ENCODE measurements at regions not wholly inside any gene's neighbourhood (a gene's known extent, or its start where the extent isn't known, plus 50 kb on each side); places are given as distances from the start of the nearest gene placed in this dataset.

- H3K36me3 ChIP-seq, result no peaks in the 10 kb centered on the region
- no peak overlapping the region for H3K4me3 ChIP-seq
- WGBS, 3 donors, result 27 to 55% (median 51%) methylated on average over 2 of the region's 2 CpGs
- no peaks in the 10 kb centered on the region for H3K9me3 ChIP-seq
- TF ChIP-seq, protein P1, sequence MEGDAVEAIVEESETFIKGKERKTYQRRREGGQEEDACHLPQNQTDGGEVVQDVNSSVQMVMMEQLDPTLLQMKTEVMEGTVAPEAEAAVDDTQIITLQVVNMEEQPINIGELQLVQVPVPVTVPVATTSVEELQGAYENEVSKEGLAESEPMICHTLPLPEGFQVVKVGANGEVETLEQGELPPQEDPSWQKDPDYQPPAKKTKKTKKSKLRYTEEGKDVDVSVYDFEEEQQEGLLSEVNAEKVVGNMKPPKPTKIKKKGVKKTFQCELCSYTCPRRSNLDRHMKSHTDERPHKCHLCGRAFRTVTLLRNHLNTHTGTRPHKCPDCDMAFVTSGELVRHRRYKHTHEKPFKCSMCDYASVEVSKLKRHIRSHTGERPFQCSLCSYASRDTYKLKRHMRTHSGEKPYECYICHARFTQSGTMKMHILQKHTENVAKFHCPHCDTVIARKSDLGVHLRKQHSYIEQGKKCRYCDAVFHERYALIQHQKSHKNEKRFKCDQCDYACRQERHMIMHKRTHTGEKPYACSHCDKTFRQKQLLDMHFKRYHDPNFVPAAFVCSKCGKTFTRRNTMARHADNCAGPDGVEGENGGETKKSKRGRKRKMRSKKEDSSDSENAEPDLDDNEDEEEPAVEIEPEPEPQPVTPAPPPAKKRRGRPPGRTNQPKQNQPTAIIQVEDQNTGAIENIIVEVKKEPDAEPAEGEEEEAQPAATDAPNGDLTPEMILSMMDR (IDR thresholded peaks at IDR 0.05), result no peak
- TF ChIP-seq EP300 (IDR thresholded peaks at IDR 0.05) (no peak), POLR2A (IDR thresholded peaks at IDR 0.05) (no peak)
- DNase-seq, result no peak
- H3K27ac ChIP-seq, result no peak overlapping the region
- intact Hi-C loops (cut with DNase I), result no loop called here
- no peaks in the 10 kb centered on the region for H3K4me1 ChIP-seq (ENCODE audit: insufficient read depth)
- H3K27me3 ChIP-seq, result no peaks in the 10 kb centered on the region
Observed at GRCh38 chr3:30222441-30222840, 384.0 kb upstream of the TGFBR2 start.

DNA sequence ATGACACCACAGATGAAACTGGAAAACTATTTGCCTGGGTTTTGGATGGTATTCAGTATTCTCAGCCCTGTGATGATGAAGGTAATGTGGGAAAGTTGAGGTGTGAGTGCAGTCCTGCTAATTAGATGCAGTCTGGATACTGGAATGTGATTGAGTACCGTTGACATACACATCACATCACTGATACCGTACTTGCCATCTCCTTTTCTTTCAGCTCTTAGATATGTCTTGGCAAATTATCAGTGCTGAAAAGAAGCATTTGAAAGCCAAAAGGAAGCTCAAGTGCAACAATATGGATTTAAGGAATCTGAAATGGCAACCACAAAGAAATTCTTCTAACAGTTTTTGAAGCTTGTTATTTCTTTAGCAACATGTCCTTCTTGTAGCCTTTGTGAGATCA lies 381.4 kb upstream of the TGFBR2 start:
- intact Hi-C loops (cut with DNase I), result no loop called here
- Histone ChIP-seq H3K27ac (no peak overlapping the region), H3K4me1 (ENCODE audit: insufficient read depth) (no peaks in the 10 kb centered on the region), H3K9me3 (no peaks in the 10 kb centered on the region), H3K4me3 (no peak overlapping the region), H3K36me3 (no peaks in the 10 kb centered on the region), H3K27me3 (no peaks in the 10 kb centered on the region)
- no peak for DNase-seq
- TF ChIP-seq POLR2A (IDR thresholded peaks at IDR 0.05), result no peak
- TF ChIP-seq, protein P1 (IDR thresholded peaks at IDR 0.05), result no peak
- no peak for TF ChIP-seq EP300 (IDR thresholded peaks at IDR 0.05)
- WGBS, 3 donors, result 84 to 90% (median 86%) methylated on average over 2 of the region's 2 CpGs

GRCh38 chr3:30226601-30227151 lies 379.7 kb upstream of the TGFBR2 start:
- H3K4me1 ChIP-seq (ENCODE audit: insufficient read depth), result no peaks in the 10 kb centered on the region
- H3K36me3 ChIP-seq, result no peaks in the 10 kb centered on the region
- TF ChIP-seq EP300 (IDR thresholded peaks at IDR 0.05) (no peak), POLR2A (IDR thresholded peaks at IDR 0.05) (no peak)
- TF ChIP-seq, protein P1 (IDR thresholded peaks at IDR 0.05), result no peak
- H3K9me3 ChIP-seq, result no peaks in the 10 kb centered on the region
- no peak for DNase-seq
- WGBS, 3 donors, result 84 to 91% (median 87%) methylated on average over 7 of the region's 7 CpGs
- H3K4me3 ChIP-seq, result no peak overlapping the region
- intact Hi-C loops (cut with DNase I), result no loop called here
- no peak overlapping the region for H3K27ac ChIP-seq
- H3K27me3 ChIP-seq, result no peaks in the 10 kb centered on the region

GRCh38 chr3:30227571-30228301 lies 378.7 kb upstream of the TGFBR2 start:
- Histone ChIP-seq H3K27me3 (no peaks in the 10 kb centered on the region), H3K36me3 (no peaks in the 10 kb centered on the region), H3K4me1 (ENCODE audit: insufficient read depth) (no peaks in the 10 kb centered on the region), H3K9me3 (no peaks in the 10 kb centered on the region), H3K27ac (no peak overlapping the region), H3K4me3 (no peak overlapping the region)
- DNase-seq, result no peak
- intact Hi-C loops (cut with DNase I), result no loop called here
- TF ChIP-seq, protein P1 (IDR thresholded peaks at IDR 0.05), result no peak
- TF ChIP-seq EP300 (IDR thresholded peaks at IDR 0.05) (no peak), POLR2A (IDR thresholded peaks at IDR 0.05) (no peak)
- WGBS, 3 donors, result 32 to 46% (median 39%) methylated on average over 2 of the region's 2 CpGs
